Activated B cell treated with CpG ODN at 0.5 μM for 24 hours (primary cell): ENCODE measurements at regions not wholly inside any gene's neighbourhood (a gene's known extent, or its start where the extent isn't known, plus 50 kb on each side); places are given as distances from the start of the nearest gene placed in this dataset.

Experiments
- ATAC-seq: fragments of 200-7000 bp; cut with Tn5 transposase; one replicate; pipeline ENCODE4 v1.10.0; 2021; ENCODE audit warnings: low read depth, mild to moderate bottlenecking, moderate library complexity
- CTCF ChIA-PET: fragments of 350-600 bp; sonication (Branson Sonifier 250); formaldehyde crosslinking; loops from one replicate; lab custom pipeline; 2021; ENCODE audit warnings: antibody characterized with exemption; lab: Charles Lee
- POLR2A ChIA-PET: fragments of 350-600 bp; sonication (Branson Sonifier 250); formaldehyde crosslinking; loops from one replicate; lab custom pipeline; 2021; ENCODE audit warnings: antibody characterized with exemption; lab: Charles Lee
- DNase-seq: peaks from one replicate; pipeline ENCODE4 v3.0.0; 2022
- H3K27ac Mint-ChIP-seq: one replicate; pipeline ENCODE4 v1.8.0; 2020; ENCODE audit warnings: mixed read lengths
- H3K27me3 Mint-ChIP-seq: one replicate; pipeline ENCODE4 v1.8.0; 2021; ENCODE audit warnings: mixed read lengths
- H3K36me3 Mint-ChIP-seq: one replicate; pipeline ENCODE4 v1.8.0; 2021; ENCODE audit warnings: low read depth, mixed read lengths
- H3K4me1 Mint-ChIP-seq: one replicate; pipeline ENCODE4 v1.8.0; 2021; ENCODE audit warnings: mixed read lengths
- H3K4me3 Mint-ChIP-seq: one replicate; pipeline ENCODE4 v1.8.0; 2020; ENCODE audit warnings: mild to moderate bottlenecking, mixed read lengths
- H3K9me3 Mint-ChIP-seq: one replicate; pipeline ENCODE4 v1.8.0; 2020; ENCODE audit warnings: mixed read lengths
- CTCF ChIP-seq: fragments of 200-600 bp; IDR thresholded peaks from one replicate; pipeline ENCODE4 v1.8.0; 2022; ENCODE audit warnings: antibody characterized with exemption, mild to moderate bottlenecking
- intact Hi-C: fragments of 100-400 bp; cut with micrococcal nuclease; formaldehyde crosslinking; loops from one replicate; pipeline ENCODE4 v1.15.1; 2024

GRCh38 chr3:159237226-159237625, 435.4 kb downstream of the MFSD1 start:
- DNase-seq (no peak), ATAC-seq (no peak)
- Mint-ChIP-seq H3K9me3 (no peaks in the 10 kb centered on the region), H3K4me3 (no peak overlapping the region), H3K36me3 (no peaks in the 10 kb centered on the region), H3K27me3 (peaks cover 11% of the 10 kb centered on the region), H3K27ac (no peak overlapping the region), H3K4me1 (no peaks in the 10 kb centered on the region)
- intact Hi-C loops, result no loop called here
- TF ChIP-seq CTCF, result no peak
- ChIA-PET POLR2A (no interaction called here), CTCF (no interaction called here)

DNA sequence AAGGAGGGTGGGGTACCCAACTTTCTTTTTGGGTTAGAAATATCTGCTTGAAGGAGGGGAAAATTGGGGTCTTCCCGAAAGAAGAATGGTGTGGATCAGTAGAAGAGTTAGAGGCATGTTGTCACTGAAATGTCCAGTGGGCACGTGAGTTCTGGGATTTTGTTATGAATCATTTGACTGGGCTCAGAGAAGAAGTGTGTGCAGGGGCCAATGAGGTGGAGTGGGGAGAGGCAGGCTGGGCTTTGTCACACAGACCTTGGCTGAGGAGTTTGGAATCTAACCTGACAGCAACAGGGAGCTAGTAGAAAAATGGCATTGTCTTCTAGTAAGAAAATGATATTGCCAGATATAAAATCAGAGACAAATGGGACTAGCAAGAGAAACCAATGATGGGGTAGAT, 436.8 kb downstream of the MFSD1 start:
- intact Hi-C loops, result no loop called here
- Mint-ChIP-seq H3K27me3 (peaks cover 11% of the 10 kb centered on the region), H3K27ac (no peak overlapping the region), H3K9me3 (no peaks in the 10 kb centered on the region), H3K4me3 (no peak overlapping the region), H3K4me1 (no peaks in the 10 kb centered on the region), H3K36me3 (no peaks in the 10 kb centered on the region)
- ChIA-PET POLR2A (no interaction called here), CTCF (no interaction called here)
- ATAC-seq (no peak), DNase-seq (no peak)
- no peak for TF ChIP-seq CTCF

DNA sequence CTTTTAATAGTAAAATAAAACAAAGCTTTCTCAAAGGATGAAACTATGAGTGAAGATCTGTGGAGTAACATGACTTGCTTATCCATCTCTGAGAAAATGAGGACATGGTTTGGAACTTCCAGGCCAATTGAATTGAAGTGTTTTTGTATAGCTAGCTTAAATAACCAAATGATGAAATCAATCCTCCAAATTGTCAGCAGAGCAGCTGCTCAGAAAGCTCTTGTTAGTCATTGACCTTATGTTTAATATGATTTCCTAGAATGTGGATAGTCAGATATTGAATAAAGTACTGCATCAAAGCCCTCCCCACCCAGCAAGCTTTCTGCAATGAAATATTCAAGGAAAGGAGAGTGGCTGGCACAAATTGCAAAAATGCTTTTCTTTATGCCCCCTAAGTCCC, 437.2 kb downstream of the MFSD1 start:
- intact Hi-C loops, result no loop called here
- no peaks in the 10 kb centered on the region for H3K36me3 Mint-ChIP-seq

DNA sequence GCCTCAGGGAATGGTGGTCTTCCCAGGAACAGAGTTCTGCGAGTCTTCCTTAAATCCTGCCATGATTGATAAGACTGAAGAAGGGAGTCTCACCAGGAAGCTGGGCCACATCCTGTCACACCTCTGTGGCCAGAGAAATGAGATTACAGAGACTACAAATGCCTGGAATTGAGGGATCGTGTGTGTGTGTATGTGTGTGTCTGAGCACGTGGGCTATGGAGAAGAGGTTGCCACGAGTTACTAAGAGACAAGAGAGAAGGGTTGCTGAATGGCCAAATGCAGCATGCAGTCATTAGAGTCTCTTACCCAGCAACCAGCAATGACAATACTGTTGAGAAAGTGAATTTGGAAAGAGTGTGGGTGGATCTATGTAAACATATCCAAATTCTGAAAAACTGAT, 443.1 kb downstream of the MFSD1 start:
- Mint-ChIP-seq H3K4me1 (no peaks in the 10 kb centered on the region), H3K27ac (no peak overlapping the region), H3K9me3 (no peaks in the 10 kb centered on the region), H3K27me3 (no peaks in the 10 kb centered on the region), H3K36me3 (no peaks in the 10 kb centered on the region), H3K4me3 (no peak overlapping the region)
- ATAC-seq (no peak), DNase-seq (no peak)
- intact Hi-C loops, result no loop called here
- no peak for TF ChIP-seq CTCF
- ChIA-PET CTCF (no interaction called here), POLR2A (no interaction called here)

More for the DNA sequence above, 437.2 kb downstream of the MFSD1 start:
- ATAC-seq (no peak), DNase-seq (no peak)
- Mint-ChIP-seq H3K27me3 (peaks cover 11% of the 10 kb centered on the region), H3K4me1 (no peaks in the 10 kb centered on the region), H3K9me3 (no peaks in the 10 kb centered on the region), H3K4me3 (no peak overlapping the region), H3K27ac (no peak overlapping the region)
- CTCF ChIA-PET, result no interaction called here
- TF ChIP-seq CTCF, result no peak
- POLR2A ChIA-PET, result no interaction called here

- no peaks in the 10 kb centered on the region for H3K36me3 Mint-ChIP-seq
- H3K27ac Mint-ChIP-seq, result no peak overlapping the region
- no peak for TF ChIP-seq CTCF
These were observed 444.0 kb downstream of the MFSD1 start for GRCh38 chr3:159245871-159246270.

More at GRCh38 chr3:159245871-159246270, 444.0 kb downstream of the MFSD1 start:
- CTCF ChIA-PET, result interaction anchor here (2.0 kb wide), 1 partner anchor 14 kb away, joined by 6 read pairs; no protein-coding TSS in a partner anchor
- intact Hi-C loops, result no loop called here
- Mint-ChIP-seq H3K4me1 (no peaks in the 10 kb centered on the region), H3K4me3 (no peak overlapping the region), H3K27me3 (no peaks in the 10 kb centered on the region), H3K9me3 (no peaks in the 10 kb centered on the region)
- POLR2A ChIA-PET, result no interaction called here
- DNase-seq (no peak), ATAC-seq (no peak)
